ENCODE measurements at regions not wholly inside any gene's neighbourhood (a gene's known extent, or its start where the extent isn't known, plus 50 kb on each side); places are given as distances from the start of the nearest gene placed in this dataset.

DNA sequence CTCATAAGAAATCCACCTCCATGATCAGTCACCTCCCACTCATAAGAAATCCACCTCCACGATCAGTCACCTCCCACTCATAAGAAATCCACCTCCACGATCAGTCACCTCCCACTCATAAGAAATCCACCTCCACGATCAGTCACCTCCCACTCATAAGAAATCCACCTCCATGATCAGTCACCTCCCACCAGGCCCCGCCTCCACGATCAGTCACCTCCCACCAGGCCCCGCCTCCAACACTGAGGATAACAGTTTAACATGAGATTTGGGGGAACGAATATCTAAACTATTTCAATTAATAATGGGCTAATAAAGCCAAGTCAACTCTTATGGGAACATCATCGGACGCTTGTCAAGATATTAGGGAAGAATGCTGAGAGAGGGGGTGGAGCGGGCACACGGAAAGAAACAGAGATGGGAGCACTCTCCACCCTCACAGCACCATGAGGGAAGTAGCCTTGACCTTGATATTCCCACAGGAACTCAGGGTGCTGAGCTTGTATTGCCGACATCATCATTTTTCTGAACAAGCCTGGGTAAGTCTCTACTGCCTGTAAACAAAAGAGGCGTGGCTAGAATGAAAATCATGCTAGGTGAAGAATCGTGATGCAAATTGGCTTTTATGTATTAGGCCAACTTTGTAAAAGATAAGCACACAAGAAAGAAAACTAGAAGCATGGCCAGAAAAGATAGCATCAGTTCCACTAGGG lies 303.5 kb upstream of the KLF6 start:
- no peak for DNase-seq

DNA sequence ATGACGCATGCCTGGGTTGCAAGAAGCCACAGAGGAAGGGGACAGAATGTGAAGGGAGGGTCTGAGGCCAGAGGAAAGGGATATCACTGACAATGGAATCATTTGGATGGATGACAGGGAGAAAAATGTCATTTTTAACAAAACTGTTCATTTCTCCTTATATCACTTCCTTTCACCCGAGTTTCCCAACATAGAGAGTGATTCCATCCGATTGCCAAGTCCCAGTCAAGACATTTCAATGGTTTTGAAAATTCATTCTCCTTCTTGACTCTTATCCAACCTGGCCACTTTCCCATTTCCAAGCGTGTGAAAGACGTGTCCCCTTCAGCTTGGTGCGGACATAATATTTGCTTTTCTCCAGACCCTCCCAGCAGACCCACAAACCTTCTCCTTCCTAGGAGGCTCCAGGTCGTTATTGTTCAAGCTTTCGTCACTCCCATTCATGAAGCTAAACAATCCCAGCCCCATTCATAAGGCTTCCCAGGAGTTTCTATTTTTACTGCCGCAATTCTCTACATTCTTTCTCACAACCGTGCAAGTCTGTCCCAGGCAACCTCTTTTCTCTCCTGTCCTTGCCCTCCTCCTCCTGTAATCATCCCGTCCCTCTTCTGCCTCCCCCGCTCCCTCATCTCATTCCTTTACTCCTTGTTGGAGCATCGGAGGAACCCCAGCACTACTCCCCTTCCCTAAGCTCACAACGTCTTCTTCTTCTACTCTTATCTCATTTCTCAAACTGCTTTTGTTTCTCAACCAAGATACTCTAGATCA lies 301.3 kb upstream of the KLF6 start:
- no peak for DNase-seq

DNA sequence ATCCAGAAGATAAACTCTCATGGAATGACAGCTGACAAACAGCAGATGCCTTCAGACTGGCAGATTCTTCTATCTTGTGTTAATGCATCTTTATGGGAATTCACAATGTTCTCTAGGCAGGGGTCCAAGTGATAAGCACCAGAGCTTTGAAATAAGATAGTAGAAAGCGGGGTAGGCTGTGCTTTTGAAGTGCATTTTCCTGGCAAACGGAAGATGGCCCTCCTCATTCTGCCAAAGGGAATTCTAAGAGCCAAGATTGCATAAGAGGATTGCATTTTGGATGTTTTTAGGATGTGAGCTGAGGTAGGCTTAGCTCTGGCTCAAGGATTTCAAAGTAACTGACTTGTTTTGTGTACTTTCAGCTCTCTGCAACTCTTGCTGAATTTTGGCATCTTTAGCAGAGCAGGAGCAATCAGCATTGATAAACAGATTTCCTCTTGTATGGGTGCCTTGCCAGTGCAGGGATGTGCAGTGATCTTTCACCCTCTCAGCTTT lies 298.5 kb upstream of the KLF6 start:
- no peak for DNase-seq

DNA sequence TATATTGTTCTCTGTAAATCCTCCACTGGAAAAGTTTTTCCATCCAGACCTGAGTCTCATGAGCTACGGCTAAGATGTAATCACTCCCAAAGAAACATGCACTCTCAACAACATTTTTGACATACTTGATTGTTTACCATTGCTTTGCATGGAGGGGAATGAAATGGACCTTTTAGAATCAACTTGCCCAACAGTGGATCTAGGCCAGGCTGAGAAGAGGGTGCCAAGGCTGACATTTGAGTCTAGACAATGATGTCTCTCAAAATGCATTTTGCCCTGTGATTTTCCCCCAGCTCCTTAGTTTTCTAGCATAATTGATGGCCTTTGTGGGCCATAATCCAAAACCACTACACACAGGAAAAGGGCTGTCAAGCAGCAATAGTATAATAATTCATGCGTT lies 297.9 kb upstream of the KLF6 start:
- no peak for DNase-seq

GRCh38 chr10:4081685-4082111 lies 296.7 kb upstream of the KLF6 start:
- no peak for DNase-seq

DNA sequence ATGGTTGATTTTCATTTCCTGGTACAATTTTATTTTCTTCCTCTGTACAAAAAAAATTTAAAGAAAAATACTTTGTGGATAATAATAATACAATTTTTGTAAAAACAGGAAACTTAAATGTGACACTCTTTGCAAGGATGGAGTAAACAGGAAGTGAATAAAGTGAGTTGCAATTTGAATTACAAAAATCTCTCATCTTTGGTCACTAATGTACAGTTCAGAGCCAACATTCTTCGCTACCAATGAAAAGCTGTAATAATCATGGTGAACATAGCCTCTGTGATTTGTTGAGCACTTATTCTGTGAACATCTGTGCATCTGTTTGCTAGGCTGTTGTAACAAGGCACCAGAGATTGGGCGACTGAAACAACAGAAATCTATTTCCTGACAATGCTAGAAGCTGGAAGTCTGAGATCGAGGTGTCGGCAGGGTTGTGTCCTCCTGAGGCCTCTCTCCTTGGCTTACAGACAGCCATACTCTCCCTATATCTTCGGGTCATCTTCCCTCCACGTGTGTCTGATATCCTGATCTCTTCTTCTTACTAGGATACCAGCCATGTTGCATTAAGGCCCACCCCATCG lies 295.3 kb upstream of the KLF6 start:
- DNase-seq, result no peak

DNA sequence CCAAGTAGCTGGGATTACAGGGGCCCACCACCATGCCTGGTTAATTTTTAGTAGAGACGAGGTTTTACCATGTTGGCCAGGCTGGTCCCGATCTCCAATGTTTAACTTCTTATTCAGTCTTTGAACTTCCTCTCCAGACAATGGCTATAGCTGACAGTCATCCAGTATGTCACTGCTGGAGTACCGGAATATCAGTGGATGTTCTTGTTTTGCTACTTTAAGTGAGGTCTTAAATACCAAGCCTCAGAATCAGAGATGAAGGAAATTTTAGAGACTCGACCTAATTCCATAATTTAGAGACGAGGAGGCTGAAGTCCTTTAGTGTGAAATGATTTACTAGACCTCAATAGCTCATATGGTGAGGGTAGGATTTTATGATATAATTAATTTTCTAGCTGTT lies 294.8 kb upstream of the KLF6 start:
- no peak for DNase-seq

DNA sequence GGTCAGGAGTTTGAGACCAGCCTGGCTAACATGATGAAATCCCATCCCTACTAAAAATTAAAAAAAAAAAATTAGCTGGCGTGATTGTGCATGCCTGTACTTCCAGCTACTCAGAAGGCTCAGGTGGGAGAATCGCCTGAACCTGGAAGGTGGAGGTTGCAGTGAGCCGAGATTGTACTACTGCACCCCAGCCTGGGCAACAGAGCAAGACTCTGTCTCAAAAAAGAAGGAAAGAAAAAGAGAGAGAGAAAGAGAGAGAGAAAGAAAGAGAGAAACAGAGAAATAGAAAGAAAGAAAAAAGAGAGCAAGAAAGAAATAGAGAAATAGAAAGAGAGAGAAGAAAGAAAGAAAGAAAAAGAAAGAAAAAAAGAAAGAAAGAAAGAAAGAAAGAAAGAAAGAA lies 292.8 kb upstream of the KLF6 start:
- no peak for DNase-seq

DNA sequence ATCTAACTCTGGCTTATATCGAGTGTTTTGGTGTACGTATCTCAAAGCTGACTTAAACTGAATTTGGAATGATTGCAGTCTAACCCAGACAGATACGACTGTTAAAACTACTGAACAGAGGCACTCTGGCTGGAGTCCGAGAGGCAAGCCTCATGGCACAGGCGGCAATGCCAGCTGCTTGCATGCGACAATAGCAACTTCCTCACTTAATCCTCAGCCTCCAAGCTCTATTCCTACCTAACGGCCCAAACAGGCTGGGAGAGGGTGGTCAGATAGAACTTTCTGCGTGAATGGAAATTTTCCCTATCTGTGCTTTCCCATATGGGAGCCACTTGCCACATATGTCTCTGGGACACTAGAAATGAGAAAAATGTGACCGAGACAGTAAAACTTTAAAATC lies 292.0 kb upstream of the KLF6 start:
- DNase-seq, result no peak

GRCh38 chr10:4075443-4075842 lies 290.4 kb upstream of the KLF6 start:
- DNase-seq, result no peak

GRCh38 chr10:4074545-4075407 lies 289.8 kb upstream of the KLF6 start:
- no peak for DNase-seq

DNA sequence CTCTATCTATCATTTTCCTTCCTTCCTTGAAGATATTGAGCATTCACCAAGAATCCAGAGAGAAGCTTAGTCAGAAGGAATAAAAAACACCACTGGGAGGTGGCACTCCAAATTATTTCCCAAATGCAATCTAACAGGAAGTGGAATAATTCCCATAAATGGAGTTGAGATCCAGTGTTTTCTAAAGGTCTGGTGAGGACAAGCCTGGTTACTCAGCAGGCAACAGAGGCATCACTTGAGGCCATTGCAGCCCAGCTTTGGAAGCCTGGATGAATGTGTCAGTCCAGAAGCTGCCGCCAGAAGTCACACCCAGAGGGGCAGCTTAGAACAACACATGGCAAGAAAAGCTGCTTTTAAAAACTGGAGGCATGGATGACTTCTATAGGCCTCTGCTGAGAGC lies 288.9 kb upstream of the KLF6 start:
- DNase-seq, result no peak

- no peak for DNase-seq
Observed at GRCh38 chr10:4070921-4071660, 286.1 kb upstream of the KLF6 start.

DNA sequence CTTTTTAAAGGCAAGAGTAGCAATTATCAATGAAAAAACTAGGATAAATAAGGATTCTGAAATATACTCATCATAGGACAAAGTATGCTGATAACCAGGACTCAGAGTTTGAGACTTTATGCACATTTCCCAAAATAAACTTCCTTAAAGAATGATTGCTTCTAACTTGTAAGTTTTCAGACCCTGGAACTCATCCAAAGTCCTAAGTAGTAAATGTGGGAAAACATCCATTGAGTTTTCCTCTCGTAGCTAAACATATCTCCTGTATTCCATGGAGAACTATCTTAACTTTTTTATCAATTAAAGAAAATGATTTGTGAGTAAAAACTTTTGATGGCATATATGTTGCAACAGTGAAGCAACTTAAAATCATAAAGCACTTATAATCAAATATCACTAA lies 285.2 kb upstream of the KLF6 start:
- no peak for DNase-seq

GRCh38 chr10:4069491-4069890 lies 284.5 kb upstream of the KLF6 start:
- no peak for DNase-seq

GRCh38 chr10:4068629-4069028 lies 283.6 kb upstream of the KLF6 start:
- no peak for DNase-seq

- no peak for DNase-seq
Observed at GRCh38 chr10:4067931-4068561, 283.0 kb upstream of the KLF6 start.

DNA sequence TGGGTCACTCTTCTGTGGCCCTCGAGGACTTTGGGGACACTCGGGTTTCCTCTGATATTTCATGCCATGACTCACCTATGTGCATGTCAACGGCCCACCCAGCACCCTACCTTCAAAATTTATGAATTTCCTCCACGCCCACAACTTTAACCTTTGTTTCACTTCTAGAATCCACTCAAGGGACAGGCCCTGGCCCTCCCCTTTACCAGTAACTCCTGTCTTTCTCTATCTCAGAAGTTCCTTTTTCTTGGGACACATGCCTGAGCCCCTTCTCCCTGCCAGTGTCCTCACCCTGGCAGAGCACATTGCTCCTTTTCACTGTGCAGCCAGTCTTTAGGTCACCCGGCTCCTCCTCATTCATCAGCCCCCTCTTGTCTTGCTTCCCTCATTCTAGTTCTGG lies 282.5 kb upstream of the KLF6 start:
- DNase-seq, result no peak

- DNase-seq, result no peak
Observed at GRCh38 chr10:4066581-4067390, 281.8 kb upstream of the KLF6 start.

DNA sequence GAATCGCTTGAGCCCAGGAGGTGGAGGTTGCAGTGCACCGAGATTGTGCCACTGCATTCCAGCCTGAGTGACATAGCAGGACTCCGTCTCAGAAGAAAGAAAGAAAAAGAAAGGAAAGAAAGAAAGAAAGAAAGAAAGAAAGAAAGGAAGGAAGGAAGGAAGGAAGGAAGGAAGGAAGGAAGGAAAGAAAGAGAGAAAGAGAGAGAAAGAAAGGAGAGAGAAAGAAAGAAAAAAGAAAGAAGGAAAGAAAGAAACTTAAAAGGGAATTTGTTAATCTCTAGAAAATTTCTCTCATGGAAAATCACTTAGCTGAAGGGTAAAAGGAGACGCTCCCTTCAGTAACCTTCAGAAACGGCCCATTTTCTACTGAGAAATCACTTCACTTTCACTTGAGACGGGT lies 279.5 kb upstream of the KLF6 start:
- DNase-seq, result no peak

DNA sequence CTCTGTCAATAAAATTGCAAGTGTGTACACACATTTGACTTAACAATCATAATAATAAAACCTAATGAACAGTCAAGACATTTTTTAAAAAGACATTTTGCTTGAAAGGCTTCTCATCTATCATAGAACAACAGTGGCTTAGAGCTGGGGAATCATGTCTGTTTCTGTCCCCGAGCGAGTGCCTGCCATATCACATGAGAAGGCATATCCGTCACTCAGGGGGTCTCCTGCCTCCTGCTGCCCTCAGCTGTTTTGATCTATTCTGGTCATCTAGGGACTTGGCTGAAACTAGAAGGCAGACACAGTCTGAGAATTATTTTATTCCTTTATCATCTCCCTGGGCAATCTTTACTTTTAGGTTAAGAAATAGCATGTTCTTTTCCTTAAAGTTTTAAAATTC lies 278.7 kb upstream of the KLF6 start:
- no peak for DNase-seq
